BLaER1 (cell line): ENCODE measurements at regions not wholly inside any gene's neighbourhood (a gene's known extent, or its start where the extent isn't known, plus 50 kb on each side); places are given as distances from the start of the nearest gene placed in this dataset.

Experiments
- H3K27ac ChIP-seq: shearing (Covaris generic); formaldehyde crosslinking; 2 replicates; pipeline ENCODE4 v1.8.1; 2022
- H3K27me3 ChIP-seq: shearing (Covaris generic); formaldehyde crosslinking; 2 replicates; pipeline ENCODE4 v1.8.1; 2022
- H3K36me3 ChIP-seq: shearing (Covaris generic); formaldehyde crosslinking; 2 replicates; pipeline ENCODE4 v1.8.1; 2022
- H3K4me1 ChIP-seq: shearing (Covaris generic); formaldehyde crosslinking; 2 replicates; pipeline ENCODE4 v1.8.1; 2022
- H3K4me2 ChIP-seq: shearing (Covaris generic); formaldehyde crosslinking; 2 replicates; pipeline ENCODE4 v1.8.1; 2022
- H3K4me3 ChIP-seq: shearing (Covaris generic); formaldehyde crosslinking; 2 replicates; pipeline ENCODE4 v1.8.1; 2022
- H3K9ac ChIP-seq: shearing (Covaris generic); formaldehyde crosslinking; 2 replicates; pipeline ENCODE4 v1.8.1; 2022
- H3K9me3 ChIP-seq: shearing (Covaris generic); formaldehyde crosslinking; 2 replicates; pipeline ENCODE4 v1.8.1; 2022
- H4K20me1 ChIP-seq: shearing (Covaris generic); formaldehyde crosslinking; 2 replicates; pipeline ENCODE4 v1.8.1; 2022
- Cebpa-rat ChIP-seq: shearing (Covaris generic); IDR thresholded peaks from 2 replicates; pipeline ENCODE4 v1.8.1; 2022

- Histone ChIP-seq H3K4me3 (no peak overlapping the region), H3K4me1 (no peaks in the 10 kb centered on the region), H4K20me1 (no peaks in the 10 kb centered on the region), H3K27me3 (peaks cover 70% of the 10 kb centered on the region), H3K9me3 (no peaks in the 10 kb centered on the region), H3K27ac (no peak overlapping the region), H3K36me3 (no peaks in the 10 kb centered on the region), H3K4me2 (no peak overlapping the region), H3K9ac (no peak overlapping the region)
- TF ChIP-seq Cebpa-rat, result no peak
Observed at GRCh38 chrX:125954236-125954635, 211.9 kb downstream of the DCAF12L2 start.

- Histone ChIP-seq H3K9me3 (peaks cover 15% of the 10 kb centered on the region), H3K36me3 (no peaks in the 10 kb centered on the region), H3K27ac (no peak overlapping the region), H3K27me3 (peaks cover 74% of the 10 kb centered on the region), H3K9ac (no peak overlapping the region), H3K4me3 (no peak overlapping the region), H4K20me1 (peaks cover 11% of the 10 kb centered on the region; the same call in 1 of the 2 replicates), H3K4me1 (no peaks in the 10 kb centered on the region), H3K4me2 (no peak overlapping the region)
- TF ChIP-seq Cebpa-rat, result no peak
Observed at GRCh38 chrX:125977851-125978250, 188.2 kb downstream of the DCAF12L2 start.

GRCh38 chrX:125998432-125998831 is 167.7 kb downstream of the DCAF12L2 start:
- H3K9me3 ChIP-seq, result no peaks in the 10 kb centered on the region
- peaks cover 51% of the 10 kb centered on the region for H3K27me3 ChIP-seq
- no peaks in the 10 kb centered on the region for H3K36me3 ChIP-seq
- no peak for TF ChIP-seq Cebpa-rat
- H3K4me2 ChIP-seq, result no peak overlapping the region
- H4K20me1 ChIP-seq, result no peaks in the 10 kb centered on the region
- H3K4me3 ChIP-seq, result no peak overlapping the region
- H3K4me1 ChIP-seq, result no peaks in the 10 kb centered on the region
- no peak overlapping the region for H3K27ac ChIP-seq
- no peak overlapping the region for H3K9ac ChIP-seq

- peaks cover 4% of the 10 kb centered on the region; the same call in 1 of the 2 replicates for H3K9me3 ChIP-seq
- H3K4me1 ChIP-seq, result no peaks in the 10 kb centered on the region
- H3K27me3 ChIP-seq, result peaks cover 69% of the 10 kb centered on the region
- H4K20me1 ChIP-seq, result no peaks in the 10 kb centered on the region; the same call in 1 of the 2 replicates
- H3K4me2 ChIP-seq, result no peak overlapping the region
- H3K4me3 ChIP-seq, result no peak overlapping the region
- no peak for TF ChIP-seq Cebpa-rat
- H3K9ac ChIP-seq, result no peak overlapping the region
- no peaks in the 10 kb centered on the region for H3K36me3 ChIP-seq
- H3K27ac ChIP-seq, result no peak overlapping the region
Observed at GRCh38 chrX:126027229-126027628, 138.9 kb downstream of the DCAF12L2 start.

DNA sequence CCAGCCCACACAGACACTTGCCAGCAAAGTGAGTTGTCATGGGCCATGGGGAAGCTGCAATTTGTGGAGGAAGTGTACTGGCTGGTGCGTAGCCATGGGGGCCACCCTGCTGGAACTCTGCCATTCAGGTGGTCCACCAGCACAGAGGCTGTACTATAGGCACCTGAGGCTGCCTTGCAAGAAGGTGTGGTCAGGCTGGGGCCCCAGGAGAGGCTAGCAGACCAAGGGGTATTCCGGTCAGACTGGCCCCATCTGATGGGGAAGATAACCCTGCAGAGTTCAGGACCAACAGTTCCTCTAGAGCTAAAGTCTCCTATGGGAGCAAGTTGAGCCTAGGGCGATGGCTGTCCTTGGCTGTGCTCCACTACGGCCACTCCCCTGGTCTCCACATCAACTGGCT is 136.1 kb downstream of the DCAF12L2 start:
- no peak for TF ChIP-seq Cebpa-rat

GRCh38 chrX:126063984-126064383 is 102.1 kb downstream of the DCAF12L2 start:
- H3K4me3 ChIP-seq, result no peak overlapping the region
- TF ChIP-seq Cebpa-rat, result no peak
- no peak overlapping the region for H3K4me2 ChIP-seq
- H3K36me3 ChIP-seq, result no peaks in the 10 kb centered on the region
- peaks cover 49% of the 10 kb centered on the region for H3K27me3 ChIP-seq
- 0 out of 2 replicates have a peak, but pooled peaks cover 10% of the 10 kb centered on the region for H3K9me3 ChIP-seq
- H4K20me1 ChIP-seq, result no peaks in the 10 kb centered on the region
- H3K27ac ChIP-seq, result no peak overlapping the region
- no peak overlapping the region for H3K9ac ChIP-seq
- no peaks in the 10 kb centered on the region for H3K4me1 ChIP-seq

More for the DNA sequence above, 136.1 kb downstream of the DCAF12L2 start:
- no peak overlapping the region for H3K9ac ChIP-seq
- H3K27me3 ChIP-seq, result peaks cover 67% of the 10 kb centered on the region
- no peak overlapping the region for H3K4me3 ChIP-seq
- H3K4me1 ChIP-seq, result no peaks in the 10 kb centered on the region
- H3K9me3 ChIP-seq, result peaks cover 4% of the 10 kb centered on the region; the same call in 1 of the 2 replicates
- no peaks in the 10 kb centered on the region; the same call in 1 of the 2 replicates for H4K20me1 ChIP-seq
- no peak overlapping the region for H3K27ac ChIP-seq
- H3K36me3 ChIP-seq, result no peaks in the 10 kb centered on the region
- no peak overlapping the region for H3K4me2 ChIP-seq

DNA sequence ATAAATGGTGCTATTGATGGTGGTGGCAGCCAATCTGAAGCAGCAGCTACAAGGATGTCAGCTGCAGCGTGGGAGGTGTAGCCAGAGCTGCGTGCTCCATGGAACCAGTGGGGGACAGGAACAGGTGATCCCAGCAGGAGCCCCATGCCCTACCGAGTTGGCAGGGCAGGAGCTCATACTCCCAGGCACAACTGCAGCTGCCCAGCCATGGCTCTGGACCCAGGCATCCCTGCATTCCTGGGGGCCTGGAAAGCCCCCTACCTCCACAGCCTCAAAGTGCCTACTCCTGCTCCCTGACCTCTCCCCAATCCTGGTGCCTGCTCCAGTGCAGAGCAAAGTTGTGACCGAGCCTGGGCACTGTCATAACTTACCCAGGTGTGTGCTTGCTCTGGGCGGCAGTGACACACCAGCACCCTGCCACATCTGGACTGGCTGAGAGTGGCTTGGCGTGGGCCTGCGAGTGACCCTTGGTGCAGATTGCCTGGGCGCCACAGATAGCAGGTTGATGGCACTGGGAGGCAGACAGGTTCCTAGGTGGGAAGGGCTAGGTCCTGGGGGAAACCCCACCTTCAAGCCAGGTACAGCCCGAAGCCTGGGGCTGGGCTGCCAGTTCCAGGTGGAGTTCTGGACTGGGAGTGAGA is 101.1 kb downstream of the DCAF12L2 start:
- H3K36me3 ChIP-seq, result no peaks in the 10 kb centered on the region
- H3K27me3 ChIP-seq, result peaks cover 44% of the 10 kb centered on the region
- H4K20me1 ChIP-seq, result no peaks in the 10 kb centered on the region
- H3K27ac ChIP-seq, result no peak overlapping the region
- H3K4me1 ChIP-seq, result no peaks in the 10 kb centered on the region
- no peak for TF ChIP-seq Cebpa-rat
- H3K9ac ChIP-seq, result no peak overlapping the region
- no peak overlapping the region for H3K4me3 ChIP-seq
- H3K9me3 ChIP-seq, result 0 out of 2 replicates have a peak, but pooled peaks cover 10% of the 10 kb centered on the region
- H3K4me2 ChIP-seq, result no peak overlapping the region

GRCh38 chrX:126065901-126066660 is 100.0 kb downstream of the DCAF12L2 start:
- TF ChIP-seq Cebpa-rat, result no peak
- Histone ChIP-seq H3K4me1 (no peaks in the 10 kb centered on the region), H3K4me3 (no peak overlapping the region)

More at GRCh38 chrX:126065901-126066660, 100.0 kb downstream of the DCAF12L2 start:
- H3K9ac ChIP-seq, result no peak overlapping the region
- no peak overlapping the region for H3K27ac ChIP-seq
- H4K20me1 ChIP-seq, result no peaks in the 10 kb centered on the region
- H3K9me3 ChIP-seq, result 0 out of 2 replicates have a peak, but pooled peaks cover 10% of the 10 kb centered on the region
- H3K27me3 ChIP-seq, result peaks cover 35% of the 10 kb centered on the region
- no peaks in the 10 kb centered on the region for H3K36me3 ChIP-seq
- no peak overlapping the region for H3K4me2 ChIP-seq
